ENCODE measurements at regions not wholly inside any gene's neighbourhood (a gene's known extent, or its start where the extent isn't known, plus 50 kb on each side); places are given as distances from the start of the nearest gene placed in this dataset.

DNA sequence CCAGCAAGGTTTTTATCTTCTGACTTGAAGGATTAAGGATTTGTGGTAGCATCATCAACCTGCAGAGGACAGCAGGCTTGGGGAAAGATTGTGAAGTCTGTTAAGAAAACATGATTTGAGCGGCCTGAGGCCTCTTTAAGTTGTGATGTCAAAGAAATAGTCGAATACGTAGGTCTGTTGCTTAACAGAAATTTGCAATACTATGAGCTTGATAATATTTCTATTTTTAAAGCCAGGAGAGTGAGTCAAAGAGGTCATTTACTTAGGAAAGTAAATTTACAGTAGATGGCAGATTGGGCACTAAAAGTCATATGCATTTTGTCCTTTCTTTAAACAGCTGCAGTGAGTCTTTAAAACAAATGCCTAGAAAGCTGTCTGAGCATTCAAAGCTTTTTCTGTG is 336.3 kb downstream of the DIPK2A start:
- DNase-seq, result no peak

- no peak for DNase-seq
These were observed 336.8 kb downstream of the DIPK2A start for GRCh38 chr3:144308396-144308795.

DNA sequence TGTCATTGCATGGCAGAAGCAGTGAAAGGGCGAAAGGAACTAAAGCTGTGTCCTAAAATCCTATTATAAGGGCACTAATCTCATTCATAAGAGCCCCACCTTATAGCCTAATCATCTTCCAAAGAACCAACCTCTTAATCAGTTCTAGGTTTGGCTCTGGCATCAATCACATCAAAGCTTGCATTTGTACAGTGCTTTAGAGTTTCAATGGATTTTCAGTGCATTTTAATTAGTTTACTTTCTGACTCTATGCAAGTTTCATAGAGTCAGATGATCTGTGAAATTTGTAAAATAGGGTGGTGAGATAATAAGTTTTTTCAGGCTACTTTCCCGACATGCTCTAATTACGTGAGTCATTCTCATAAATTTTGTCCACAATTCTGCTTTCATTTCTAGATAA is 341.1 kb downstream of the DIPK2A start:
- no peak for DNase-seq

DNA sequence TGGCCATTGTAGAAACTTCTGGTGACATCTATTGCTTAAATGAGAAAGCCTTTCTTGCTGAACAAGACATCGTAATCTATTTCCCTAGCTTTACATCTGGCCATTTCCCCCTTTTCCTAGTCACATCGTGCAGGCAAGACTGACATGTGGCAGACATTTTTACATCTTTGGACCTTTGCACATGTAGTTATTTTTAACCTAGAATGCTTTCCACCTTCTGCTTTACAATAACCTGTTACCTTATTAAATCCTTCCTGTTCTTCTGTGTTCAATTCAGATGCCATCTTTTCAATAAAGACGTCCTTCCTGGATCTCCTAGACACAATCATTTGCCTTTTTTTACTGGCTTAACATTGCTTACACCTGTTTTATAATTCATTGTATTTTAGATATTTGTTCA is 343.3 kb downstream of the DIPK2A start:
- no peak for DNase-seq

DNA sequence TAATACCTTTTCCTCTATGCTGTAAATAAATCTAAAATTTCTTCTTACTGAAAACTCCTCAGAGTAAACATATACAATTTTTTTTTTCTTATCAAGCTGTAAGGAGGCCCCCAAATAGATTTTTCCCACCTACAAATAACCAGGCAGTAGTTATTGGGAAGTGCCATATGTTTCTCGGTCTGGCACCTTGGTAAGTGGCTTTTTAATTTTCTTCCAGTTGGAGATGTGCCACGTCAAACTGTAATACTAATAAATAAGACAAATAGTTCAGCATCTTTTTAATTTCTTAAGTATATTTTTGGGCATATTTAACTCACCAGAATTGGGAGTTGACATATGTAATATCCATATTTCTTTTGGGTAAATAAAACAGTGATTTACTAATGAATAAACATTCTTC is 346.3 kb downstream of the DIPK2A start:
- DNase-seq, result no peak

DNA sequence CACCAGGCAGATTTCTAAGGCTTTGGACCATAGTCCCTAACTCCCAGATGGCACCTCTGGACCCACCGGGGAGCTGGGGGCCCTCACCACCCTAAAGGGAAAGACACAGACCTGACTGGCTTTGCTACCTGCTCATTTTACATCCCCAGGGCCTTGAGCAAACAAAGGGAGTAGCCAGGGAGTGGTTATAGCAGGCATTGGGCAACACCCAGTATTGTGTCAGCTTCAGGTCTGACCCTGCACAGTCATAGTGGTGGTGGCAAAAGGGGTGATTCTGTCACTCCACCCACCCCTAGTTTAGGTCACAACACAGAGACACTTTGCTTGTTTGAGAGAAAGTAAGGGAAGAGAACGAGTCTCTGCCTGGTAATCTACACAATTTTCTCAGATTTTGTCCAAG is 352.5 kb downstream of the DIPK2A start:
- DNase-seq, result peak; percentile 22 to 30

DNA sequence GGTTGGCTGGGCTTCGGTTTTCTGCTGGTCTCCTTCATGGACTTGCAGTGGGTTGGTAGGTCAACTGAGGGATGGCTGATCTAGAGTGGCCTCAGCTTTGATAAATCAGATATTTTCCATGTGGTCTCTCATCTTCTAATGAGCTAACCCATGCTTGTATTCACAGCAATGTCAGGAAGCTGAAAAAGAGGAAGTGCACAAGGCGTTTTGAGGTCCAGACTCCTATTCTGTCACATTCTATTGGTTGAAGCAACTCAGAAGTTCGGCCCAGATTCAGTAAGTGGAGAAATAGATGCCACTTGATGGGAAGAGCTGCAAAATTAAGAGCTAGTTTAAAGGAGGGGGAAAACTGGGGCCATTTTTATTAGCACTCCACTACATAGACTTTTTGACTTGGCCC is 361.2 kb downstream of the DIPK2A start:
- no peak for DNase-seq

- DNase-seq, result no peak
These were observed 369.8 kb downstream of the DIPK2A start for GRCh38 chr3:144341471-144341870.

DNA sequence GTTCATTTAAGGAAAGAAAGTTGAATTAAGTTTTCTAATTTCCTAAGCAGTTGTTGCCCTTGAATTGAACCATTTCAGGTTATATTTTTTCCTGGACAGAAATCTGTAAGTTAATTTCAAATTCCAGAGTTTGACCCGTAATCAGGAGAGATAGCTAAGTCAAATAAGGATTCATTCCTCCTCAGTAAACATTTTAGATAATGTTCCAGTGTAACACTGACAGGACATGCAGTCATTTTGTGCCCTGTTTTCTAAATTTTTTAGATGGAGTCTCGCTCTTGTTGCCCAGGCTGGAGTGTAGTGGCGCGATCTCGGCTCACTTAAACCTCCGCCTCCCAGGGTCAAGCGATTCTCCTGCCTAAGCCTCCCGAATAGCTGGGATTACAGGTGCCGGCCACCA is 371.7 kb downstream of the DIPK2A start:
- no peak for DNase-seq

- DNase-seq, result no peak
These were observed 372.2 kb downstream of the DIPK2A start for GRCh38 chr3:144343777-144344176.

- peak; percentile 16 to 20 for DNase-seq
These were observed 373.4 kb downstream of the DIPK2A start for GRCh38 chr3:144344925-144345548.

DNA sequence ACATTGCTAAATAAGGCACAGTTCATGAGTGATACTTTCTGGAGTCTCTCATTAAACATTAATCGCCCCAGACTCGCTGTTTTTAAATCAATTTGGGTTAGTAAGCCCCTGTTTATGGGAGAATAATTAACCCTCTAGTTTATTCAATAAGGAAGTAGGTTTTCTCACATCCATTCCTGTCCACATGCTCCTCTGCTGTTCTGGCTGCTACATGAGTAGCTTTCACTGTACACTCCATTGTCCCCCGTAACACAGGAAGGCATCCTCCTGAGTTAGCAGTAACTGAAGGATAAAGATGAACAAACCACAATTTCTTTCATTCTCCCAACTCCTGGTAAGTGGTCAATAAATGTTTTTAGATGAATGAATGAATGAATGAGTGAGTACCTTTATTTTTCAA is 378.5 kb downstream of the DIPK2A start:
- DNase-seq, result no peak

GRCh38 chr3:144351011-144351410 is 379.4 kb downstream of the DIPK2A start:
- DNase-seq, result no peak

- DNase-seq, result no peak
These were observed 380.2 kb downstream of the DIPK2A start for GRCh38 chr3:144351773-144352365.

GRCh38 chr3:144358191-144358590 is 386.6 kb downstream of the DIPK2A start:
- DNase-seq, result no peak

- no peak for DNase-seq
These were observed 389.4 kb downstream of the DIPK2A start for GRCh38 chr3:144361002-144361401.

DNA sequence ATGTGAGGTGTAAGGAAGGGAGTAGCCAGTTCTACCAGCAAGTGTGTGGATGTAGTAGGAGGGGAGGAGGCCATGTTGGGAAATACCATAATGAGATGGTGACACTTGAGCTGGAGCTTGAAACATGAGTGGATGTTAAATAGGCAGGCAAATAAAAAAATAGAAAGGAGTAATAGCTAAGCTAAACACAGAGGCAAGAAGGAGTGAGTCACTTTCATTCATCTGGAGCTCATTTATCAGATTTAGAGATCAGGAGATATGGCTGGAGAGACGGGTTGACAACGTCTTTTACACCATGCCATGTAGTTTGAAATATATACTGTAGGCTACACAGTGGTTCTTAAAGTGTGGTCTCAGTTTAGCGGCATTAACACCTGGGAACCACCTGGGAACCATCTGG is 390.5 kb downstream of the DIPK2A start:
- DNase-seq, result no peak

DNA sequence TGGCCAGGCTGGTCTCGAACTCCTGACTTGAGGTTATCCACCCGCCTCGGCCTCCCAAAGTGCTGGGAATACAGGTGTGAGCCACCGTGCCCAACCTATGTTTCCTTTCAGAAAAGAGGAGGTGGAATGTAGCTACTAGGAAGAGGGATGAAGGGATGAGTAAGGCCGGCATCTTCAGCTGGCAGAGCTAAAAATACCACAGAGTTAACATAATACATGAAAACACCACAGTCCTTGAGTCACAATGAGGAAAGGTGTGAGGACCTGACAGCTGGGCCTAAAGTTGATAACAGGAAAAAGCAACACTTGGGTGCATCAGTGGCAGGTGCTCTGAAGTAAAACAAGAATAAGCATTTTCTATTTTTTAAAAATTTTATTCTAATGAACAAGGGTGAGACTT is 392.2 kb downstream of the DIPK2A start:
- DNase-seq, result no peak

DNA sequence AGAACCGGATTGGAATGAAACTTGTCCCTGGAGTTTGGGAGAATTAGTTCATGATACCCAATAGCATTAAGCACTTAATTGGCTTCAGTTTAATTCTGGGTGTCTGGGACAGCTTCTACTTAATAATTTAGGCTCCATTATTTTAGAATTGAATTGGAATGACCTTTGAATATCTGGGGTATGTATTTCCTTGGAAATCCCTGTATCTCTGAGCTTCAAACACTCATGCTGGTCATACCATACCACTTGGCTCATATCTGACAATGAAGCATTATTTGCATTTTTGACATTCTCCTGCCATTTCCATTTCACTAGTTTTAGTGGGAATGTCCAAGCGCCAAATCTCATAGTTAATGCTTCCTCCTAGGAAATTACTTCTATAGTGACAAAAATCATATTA is 393.1 kb downstream of the DIPK2A start:
- no peak for DNase-seq

GRCh38 chr3:144369129-144369879 is 397.7 kb downstream of the DIPK2A start:
- DNase-seq, result no peak

DNA sequence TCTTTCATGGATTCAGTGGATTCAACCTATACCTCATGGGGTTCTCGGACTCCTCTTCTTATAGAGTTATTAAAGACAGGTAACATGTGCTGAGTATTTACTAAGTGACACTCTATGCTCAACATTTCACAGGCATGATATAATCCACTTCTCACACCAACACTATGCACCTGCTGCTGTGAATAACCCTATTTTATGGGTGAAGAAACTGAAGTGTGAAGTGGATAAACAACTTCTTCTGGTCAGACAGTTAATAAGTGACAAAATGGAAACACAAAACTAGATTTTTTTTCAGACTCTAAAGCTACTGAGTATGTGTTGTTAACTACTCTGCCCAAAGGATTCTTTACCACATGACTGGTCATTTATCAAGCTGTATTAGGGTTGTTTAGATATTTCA is 403.5 kb downstream of the DIPK2A start:
- no peak for DNase-seq

DNA sequence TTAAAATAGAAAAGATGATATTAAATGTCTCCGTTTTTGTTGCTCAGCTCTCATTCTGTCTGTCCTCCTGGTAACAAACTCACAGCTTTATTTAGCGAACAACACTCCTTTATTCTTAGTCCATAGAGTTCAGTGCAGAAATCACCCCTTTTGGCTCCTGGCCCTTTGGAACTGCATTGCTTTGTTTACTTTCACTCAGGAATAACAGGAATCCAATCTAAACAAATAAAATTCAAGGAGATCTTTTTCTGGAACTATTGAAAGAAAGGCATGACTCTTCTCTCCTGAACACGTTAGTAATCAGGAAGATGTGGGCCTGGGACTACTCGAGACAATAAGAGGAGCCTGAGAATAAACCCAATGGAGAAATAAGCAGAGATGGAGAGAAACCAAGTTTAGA is 409.2 kb downstream of the DIPK2A start:
- no peak for DNase-seq

DNA sequence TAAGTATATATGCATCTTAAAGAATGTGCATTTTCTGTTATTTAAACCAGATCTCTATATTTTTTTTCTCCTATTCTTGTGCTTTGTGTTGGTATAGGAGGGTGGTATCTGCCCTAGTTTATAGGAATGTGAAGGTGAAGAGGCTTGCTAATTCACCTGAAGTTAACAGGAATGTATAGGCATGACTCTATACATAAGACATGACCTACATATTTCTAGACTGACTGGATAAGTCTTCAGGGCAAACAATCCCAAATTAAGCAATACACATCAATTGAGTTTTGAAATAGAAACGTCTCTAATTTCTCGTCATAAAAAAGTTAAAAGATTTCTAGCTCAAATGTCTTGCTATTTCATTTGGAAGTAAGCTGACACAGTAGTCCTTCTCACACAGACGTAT is 410.0 kb downstream of the DIPK2A start:
- DNase-seq, result no peak

DNA sequence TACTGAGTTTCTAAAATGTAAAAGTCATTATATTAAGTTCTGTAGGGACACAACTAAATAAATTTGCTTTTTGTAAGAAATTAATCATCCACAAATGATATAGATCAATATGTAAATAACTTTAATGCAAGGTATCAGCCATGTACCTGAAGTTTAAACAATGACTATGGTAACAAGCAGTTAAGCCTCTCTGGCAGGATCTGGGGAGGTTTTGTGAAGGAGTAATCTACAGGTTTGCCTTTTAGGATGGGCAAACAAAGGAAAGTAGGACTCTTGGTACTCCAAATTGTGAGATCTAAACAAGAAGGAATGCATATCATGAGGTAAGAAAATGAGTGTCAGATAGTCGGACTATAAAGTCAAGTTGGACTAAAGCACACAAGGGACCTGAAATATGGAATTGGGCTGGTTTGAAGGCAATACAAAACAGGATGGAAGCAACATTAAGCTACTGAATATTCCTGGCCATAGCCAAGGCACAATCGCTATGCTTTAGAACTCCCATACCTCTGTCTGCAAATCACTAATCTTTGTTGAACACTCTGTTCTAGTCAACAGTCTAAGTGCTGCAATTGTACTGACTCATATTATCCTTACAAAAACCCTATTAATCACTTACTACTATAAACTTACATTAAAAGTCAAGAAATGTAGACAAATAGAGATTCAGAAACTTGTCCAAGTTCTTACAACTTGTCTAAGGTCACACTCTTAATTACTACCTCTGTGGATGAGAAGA is 412.8 kb downstream of the DIPK2A start:
- no peak for DNase-seq

Measured in AML-193 (cell line).